GM12864 (cell line): ENCODE measurements at regions not wholly inside any gene's neighbourhood (a gene's known extent, or its start where the extent isn't known, plus 50 kb on each side); places are given as distances from the start of the nearest gene placed in this dataset.

Source experiments
- DNase-seq: peaks from one replicate; pipeline ENCODE4 v3.0.0-alpha.2; 2011; ENCODE audit warnings: low read depth
- H3K4me3 ChIP-seq: 2 replicates; pipeline ENCODE4 v1.5.1; 2011; ENCODE audit warnings: mild to moderate bottlenecking, low read depth, low read length, control low read depth
- CTCF ChIP-seq: IDR thresholded peaks from 2 replicates; pipeline ENCODE4 v1.5.1; 2011; ENCODE audit warnings: low read depth, mild to moderate bottlenecking, moderate library complexity, low read length, control low read depth, inconsistent platforms; ENCODE audit errors: missing control alignments

- TF ChIP-seq CTCF: no peak
- no peak for DNase-seq
- no peak overlapping the region for H3K4me3 ChIP-seq
These were observed 95.7 kb upstream of the SLC24A5 start for GRCh38 chr15:48025118-48025517.

- DNase-seq: no peak
- no peak overlapping the region for H3K4me3 ChIP-seq
- TF ChIP-seq CTCF: no peak
These were observed 92.1 kb upstream of the SLC24A5 start for GRCh38 chr15:48028712-48029111.

- no peak for DNase-seq
- H3K4me3 ChIP-seq: no peak overlapping the region
- no peak for TF ChIP-seq CTCF
These were observed 91.1 kb upstream of the SLC24A5 start for GRCh38 chr15:48029642-48030041.

GRCh38 chr15:48031466-48031865 lies 89.3 kb upstream of the SLC24A5 start:
- DNase-seq: no peak
- TF ChIP-seq CTCF: no peak
- no peak overlapping the region for H3K4me3 ChIP-seq

GRCh38 chr15:48031973-48032372 lies 88.8 kb upstream of the SLC24A5 start:
- no peak overlapping the region for H3K4me3 ChIP-seq
- TF ChIP-seq CTCF: no peak
- no peak for DNase-seq

GRCh38 chr15:48032911-48033310 lies 87.9 kb upstream of the SLC24A5 start:
- no peak for TF ChIP-seq CTCF
- H3K4me3 ChIP-seq: no peak overlapping the region
- DNase-seq: no peak

- H3K4me3 ChIP-seq: no peak overlapping the region
- TF ChIP-seq CTCF: no peak
- no peak for DNase-seq
These were observed 82.6 kb upstream of the SLC24A5 start for GRCh38 chr15:48038221-48038620.
